K562 (cell line): ENCODE measurements at regions not wholly inside any gene's neighbourhood (a gene's known extent, or its start where the extent isn't known, plus 50 kb on each side); places are given as distances from the start of the nearest gene placed in this dataset.

Source experiments
- ATAC-seq: fragments of 200-7000 bp; cut with Tn5 transposase; 3 replicates; pipeline ENCODE4 v1.9.1; 2020; ENCODE audit warnings: moderate library complexity
- BruUV-seq: library from RNA; stranded (reverse); fragments of 400-500 nt; replicated peaks from 2 replicates; lab custom pipeline; 2021; lab: Mats Ljungman, UMichigan
- CTCF ChIA-PET: fragments of 300-600 bp; formaldehyde crosslinking; extraction: SDS; loops from one replicate; lab custom pipeline; 2021; ENCODE audit warnings: low intra/inter-chr PET ratio; lab: Yijun Ruan, JAX
- POLR2A ChIA-PET: fragments of 300-600, 350-650 bp; sonication (Branson Sonifier 250); formaldehyde crosslinking; extraction: SDS; loops from one replicate; lab custom pipeline; 2021; ENCODE audit warnings: antibody characterized with exemption, inconsistent platforms; lab: Yijun Ruan, JAX
- DNase-seq, 4 experiments: peaks; one replicate each; pipeline versions ENCODE4 v3.0.0 to v3.0.0-alpha.2; 2011 to 2018; ENCODE audit warnings: low spot score in 3 of 4, mixed read lengths in 3 of 4; ENCODE audit errors: extremely low read depth in 1 of 4
- FAIRE-seq: peaks from 2 replicates; lab custom pipeline; 2011; peaks lifted over from hg19 to GRCh38; lab: Jason Lieb, UNC
- H2AFZ ChIP-seq: 2 replicates; pipeline ENCODE4 v1.6.0; 2011; ENCODE audit warnings: low read depth, low read length, control low read depth, inconsistent platforms
- H3K27ac ChIP-seq: fragments of 200-600 bp; 3 replicates; pipeline ENCODE4 v1.8.0; 2011; ENCODE audit warnings: low read depth, mild to moderate bottlenecking, control low read depth, inconsistent platforms, low read length, moderate library complexity, mixed read lengths; ENCODE audit errors: extremely low read depth
- H3K27me3 ChIP-seq, 2 experiments: fragments of 300-600 bp in 1 of 2; 2 replicates in 1 of 2; 3 replicates in 1 of 2; pipeline versions ENCODE4 v1.6.0 to v1.8.0; 2011; ENCODE audit warnings: inconsistent platforms in 2 of 2, low read length in 2 of 2, mild to moderate bottlenecking in 1 of 2, mixed read lengths in 1 of 2, moderate library complexity in 1 of 2; ENCODE audit not compliant: control insufficient read depth in 2 of 2, insufficient read depth in 2 of 2
- H3K36me3 ChIP-seq: fragments of 300-600 bp; 3 replicates; pipeline ENCODE4 v1.8.0; 2011; ENCODE audit warnings: mild to moderate bottlenecking, low read length, inconsistent platforms; ENCODE audit not compliant: control insufficient read depth, insufficient read depth
- H3K4me1 ChIP-seq, 2 experiments: fragments of 200-600 bp in 1 of 2; replicated peaks in 1 of 2; 2 replicates in 1 of 2; 3 replicates in 1 of 2; pipeline versions ENCODE4 v1.5.1 to v1.8.0; 2011; ENCODE audit warnings: inconsistent platforms in 2 of 2, low read length in 2 of 2, mild to moderate bottlenecking in 1 of 2, mixed read lengths in 1 of 2, moderate library complexity in 1 of 2; ENCODE audit not compliant: control insufficient read depth in 2 of 2, insufficient read depth in 2 of 2
- H3K4me2 ChIP-seq: 2 replicates; pipeline ENCODE4 v1.6.1; 2011; ENCODE audit warnings: low read length, control low read depth, inconsistent platforms, mixed read lengths; ENCODE audit not compliant: insufficient read depth
- H3K4me3 ChIP-seq: fragments of 200-600 bp; sonication (generic), shearing (Covaris generic); 2 replicates; pipeline ENCODE4 v1.5.1; 2016; ENCODE audit warnings: control low read depth, inconsistent platforms
- H3K79me2 ChIP-seq: fragments of 200-600 bp; 3 replicates; pipeline ENCODE4 v1.8.0; 2011; ENCODE audit warnings: low read length, inconsistent platforms; ENCODE audit not compliant: control insufficient read depth, insufficient read depth
- H3K9ac ChIP-seq, 2 experiments: 2 replicates each; pipeline versions ENCODE4 v1.6.0 to v1.6.1; 2011; ENCODE audit warnings: low read depth in 2 of 2, low read length in 2 of 2, control low read depth in 1 of 2, inconsistent platforms in 1 of 2, mild to moderate bottlenecking in 1 of 2, mixed read lengths in 1 of 2; ENCODE audit not compliant: insufficient read depth in 1 of 2
- H3K9me1 ChIP-seq: one replicate; pipeline ENCODE4 v1.6.0; 2011; ENCODE audit warnings: inconsistent platforms, mild to moderate bottlenecking, low read length, moderate library complexity; ENCODE audit not compliant: control insufficient read depth, insufficient read depth
- H3K9me3 ChIP-seq: replicated peaks from 2 replicates; pipeline ENCODE4 v1.5.1; 2011; ENCODE audit warnings: low read depth, low read length, inconsistent platforms; ENCODE audit not compliant: control insufficient read depth, insufficient read depth
- H4K20me1 ChIP-seq: replicated peaks from 2 replicates; pipeline ENCODE4 v1.6.1; 2011; ENCODE audit warnings: low read length, inconsistent platforms, mixed read lengths; ENCODE audit not compliant: control insufficient read depth, insufficient read depth
- BCOR ChIP-seq: fragments of 450-650 bp; IDR thresholded peaks from 2 replicates; pipeline ENCODE4 v1.6.1; 2016
- CTBP1 ChIP-seq: fragments of 450-650 bp; IDR thresholded peaks from 2 replicates; pipeline ENCODE4 v1.6.1; 2016; ENCODE audit warnings: borderline replicate concordance
- GATAD2A ChIP-seq: fragments of 450-650 bp; IDR thresholded peaks from 2 replicates; pipeline ENCODE4 v1.6.1; 2017
- ILF3 ChIP-seq: fragments of 450-650 bp; IDR thresholded peaks from 2 replicates; pipeline ENCODE4 v1.6.1; 2018; ENCODE audit warnings: antibody characterized with exemption, mild to moderate bottlenecking, moderate library complexity, borderline replicate concordance
- LCOR ChIP-seq: sonication (generic); formaldehyde crosslinking; IDR thresholded peaks from 2 replicates; pipeline ENCODE4 v1.8.0; 2022; ENCODE audit warnings: mild to moderate bottlenecking, missing genetic modification reagents
- NCOA1 ChIP-seq: fragments of 450-650 bp; IDR thresholded peaks from 2 replicates; pipeline ENCODE4 v1.6.1; 2016; ENCODE audit warnings: low read depth
- RFX5 ChIP-seq: IDR thresholded peaks from 2 replicates; pipeline ENCODE4 v1.6.1; 2011; ENCODE audit warnings: low read depth, mild to moderate bottlenecking, improper control_type of control experiment, low read length
- STAG1 ChIP-seq: sonication (generic); formaldehyde crosslinking; IDR thresholded peaks from 2 replicates; pipeline ENCODE4 v1.5.0; 2020; ENCODE audit warnings: missing genetic modification reagents, borderline replicate concordance
- TAF15 ChIP-seq: fragments of 200-400 bp; formaldehyde crosslinking; IDR thresholded peaks from 2 replicates; pipeline ENCODE4 v1.6.1; 2017; ENCODE audit warnings: mild to moderate bottlenecking, low read depth, low read length, moderate library complexity
- ZFX ChIP-seq: sonication (generic); formaldehyde crosslinking; IDR thresholded peaks from 2 replicates; pipeline ENCODE4 v1.8.0; 2022; ENCODE audit warnings: mild to moderate bottlenecking, missing genetic modification reagents, moderate library complexity
- ZNF57 ChIP-seq: fragments of 450-650 bp; formaldehyde crosslinking; IDR thresholded peaks from 2 replicates; pipeline ENCODE4 v1.4.0; 2020; ENCODE audit warnings: mild to moderate bottlenecking, moderate library complexity
- WGBS: fragments of 100-300 bp; shearing (Covaris generic); methylation state at CpG from one replicate; pipeline ENCODE4 v1.1.6; 2016; ENCODE audit warnings: low coverage, mixed read lengths; ENCODE audit not compliant: insufficient coverage; ENCODE audit errors: missing lambda C conversion rate; 5-methylcytosine and 5-hydroxymethylcytosine counted together
- in situ Hi-C: fragments of 300-500 bp; cut with MboI; formaldehyde crosslinking; loops from 4 replicates; pipeline ENCODE4 v1.15.0; 2018; ENCODE audit warnings: inconsistent platforms, mixed read lengths
- intact Hi-C: fragments of 100-400 bp; cut with micrococcal nuclease; formaldehyde crosslinking; loops from 2 replicates; pipeline ENCODE4 v1.14.2; 2022

- no peak for TF ChIP-seq ILF3
These were observed 160.7 kb downstream of the LEPR start (continued) for GRCh38 chr1:65581119-65581518.

GRCh38 chr1:65584399-65584798, 163.9 kb downstream of the LEPR start:
- no peaks in the 10 kb centered on the region; a peak in 1 of 5 replicates for H3K4me1 ChIP-seq
- no peak for ATAC-seq
- no peak overlapping the region for H3K9ac ChIP-seq
- no peak overlapping the region for H3K4me3 ChIP-seq
- FAIRE-seq = no peak
- H3K4me2 ChIP-seq = no peak overlapping the region
- H3K27ac ChIP-seq = no peak overlapping the region
- H3K9me1 ChIP-seq = no peaks in the 10 kb centered on the region
- H3K79me2 ChIP-seq = no peaks in the 10 kb centered on the region
- no peaks in the 10 kb centered on the region for H4K20me1 ChIP-seq
- DNase-seq = no peak
- H2AFZ ChIP-seq = no peak overlapping the region
- ChIA-PET POLR2A (no interaction called here), CTCF (no interaction called here)
- H3K36me3 ChIP-seq = peaks cover 46% of the 10 kb centered on the region
- 94% methylated on average over 2 of the region's 2 CpGs for WGBS
- intact Hi-C loops (loop anchor here (10.0 kb wide), 1 partner anchor 350 kb away; no protein-coding TSS in a partner anchor), in situ Hi-C loops (no loop called here)
- no TSS peak for BruUV-seq
- TF ChIP-seq GATAD2A (no peak), ZNF57 (CRISPR knock-in tag) (no peak), LCOR (no peak), TAF15 (no peak), STAG1 (CRISPR knock-in tag) (no peak), BCOR (no peak), NCOA1 (no peak), ZFX (CRISPR knock-in tag) (no peak), CTBP1 (no peak), RFX5 (no peak)
- H3K9me3 ChIP-seq = no peaks in the 10 kb centered on the region
- no peaks in the 10 kb centered on the region for H3K27me3 ChIP-seq
